ENCODE measurements at regions not wholly inside any gene's neighbourhood (a gene's known extent, or its start where the extent isn't known, plus 50 kb on each side); places are given as distances from the start of the nearest gene placed in this dataset.

DNA sequence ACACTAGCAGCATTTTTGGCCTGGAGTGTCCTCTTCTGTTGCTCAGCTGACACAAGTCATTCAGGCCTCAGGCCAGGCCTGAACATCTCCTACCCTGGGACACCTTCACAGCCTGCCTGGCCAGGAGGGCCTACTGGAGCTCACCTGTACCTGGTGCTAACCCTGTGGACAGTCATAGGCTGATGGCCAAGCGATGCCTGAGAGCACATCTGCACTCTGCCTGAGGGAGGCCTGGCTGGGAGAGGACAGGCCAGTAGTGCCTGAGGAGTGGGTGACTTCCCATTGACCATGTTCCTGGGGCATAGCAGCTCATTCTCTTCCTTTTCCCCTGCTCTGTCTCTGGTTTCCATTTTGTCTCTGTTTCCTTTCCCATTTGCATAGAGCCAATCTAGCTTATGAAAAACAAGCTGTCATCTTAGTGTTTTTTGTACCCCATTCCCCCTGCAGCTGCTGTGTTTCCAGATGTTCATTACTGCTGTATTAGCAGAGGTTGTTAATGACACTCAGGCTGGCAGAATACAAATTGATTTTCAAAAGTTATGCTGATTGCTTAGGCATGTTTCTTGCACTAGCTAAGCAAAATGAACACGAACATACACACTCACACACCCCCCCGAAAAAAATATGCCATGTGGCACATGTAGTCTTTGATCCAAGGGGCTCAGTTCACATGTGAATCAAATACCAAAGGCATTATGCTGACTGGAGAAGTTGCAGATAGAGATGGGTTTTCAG lies 149.7 kb upstream of the HS6ST1 start:
- ChIA-PET POLR2A (no interaction called here), CTCF (interaction anchor here (0.7 to 2.9 kb wide), 12 partner anchors 9 to 265 kb away, joined by 3 to 16 read pairs (median 3); no protein-coding TSS in a partner anchor)
- Histone ChIP-seq H3K4me3 (ENCODE audit: control insufficient read depth in 1 of 7, extremely low read depth in 1 of 7, insufficient read depth in 4 of 7, low read depth in 2 of 7, low read length in 6 of 7) (no peak overlapping the region), H3K9me3 (ENCODE audit: control extremely low read depth in 1 of 5, control insufficient read depth in 4 of 5, insufficient read depth in 2 of 5, low read depth in 1 of 5, low read length in 4 of 5) (peaks cover 2 to 53% (median 43%) of the 10 kb centered on the region in 5 experiments), H3K27me3 (replicated peaks in 2 of 5; ENCODE audit: control insufficient read depth in 4 of 5, insufficient read depth in 5 of 5, low read length in 4 of 5) (no peaks in the 10 kb centered on the region), H3K36me3 (ENCODE audit: control insufficient read depth in 4 of 4, insufficient read depth in 4 of 4, low read length in 3 of 4) (no peaks in the 10 kb centered on the region), H3K27ac (ENCODE audit: insufficient read depth in 1 of 2, low read depth in 1 of 2, low read length in 2 of 2, poor library complexity in 1 of 2, severe bottlenecking in 2 of 2) (no peak overlapping the region), H3K4me1 (ENCODE audit: control extremely low read depth in 1 of 4, control insufficient read depth in 4 of 4, insufficient read depth in 4 of 4, low read length in 3 of 4) (peaks cover 7 to 15% (median 12%) of the 10 kb centered on the region in 4 experiments)
- DNase-seq, result no peak
- 87% methylated on average over 3 of the region's 3 CpGs for WGBS (ENCODE audit: insufficient coverage)

DNA sequence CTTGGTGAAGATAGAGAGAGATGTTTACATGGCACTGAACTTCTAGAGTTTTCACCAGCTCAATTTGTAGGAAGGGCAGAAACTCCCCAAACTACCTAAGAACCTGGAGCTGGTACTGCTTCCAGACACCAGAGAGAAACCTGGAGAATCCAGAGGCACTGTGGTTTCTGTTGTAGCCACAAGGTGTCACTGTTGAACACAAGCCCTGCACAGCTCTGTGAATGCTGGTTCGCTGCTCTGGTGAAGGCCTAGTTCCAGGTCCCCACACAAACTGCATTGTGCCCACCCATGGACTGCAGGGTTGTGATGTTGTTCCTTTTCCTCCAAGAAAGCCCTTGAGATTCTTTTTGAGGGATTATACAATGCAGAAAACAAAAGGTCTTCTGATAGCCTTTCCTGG lies 150.5 kb upstream of the HS6ST1 start:
- WGBS (ENCODE audit: insufficient coverage), result 100% methylated on average over 1 of the region's 1 CpG
- peak in 2 of 3 donors; percentile 56 to 60 for DNase-seq
- no peak overlapping the region for H3K27ac ChIP-seq (ENCODE audit: insufficient read depth in 1 of 2, low read depth in 1 of 2, low read length in 2 of 2, poor library complexity in 1 of 2, severe bottlenecking in 2 of 2)
- CTCF ChIA-PET, result interaction anchor here (0.9 to 2.9 kb wide), 8 partner anchors 10 to 264 kb away, joined by 3 to 16 read pairs (median 4); no protein-coding TSS in a partner anchor
- H3K4me1 ChIP-seq (ENCODE audit: control extremely low read depth in 1 of 4, control insufficient read depth in 4 of 4, insufficient read depth in 4 of 4, low read length in 3 of 4), result peaks cover 8 to 23% (median 21%) of the 10 kb centered on the region in 4 experiments
- no peaks in the 10 kb centered on the region for H3K27me3 ChIP-seq (replicated peaks in 2 of 5; ENCODE audit: control insufficient read depth in 4 of 5, insufficient read depth in 5 of 5, low read length in 4 of 5)
- H3K9me3 ChIP-seq (ENCODE audit: control extremely low read depth in 1 of 5, control insufficient read depth in 4 of 5, insufficient read depth in 2 of 5, low read depth in 1 of 5, low read length in 4 of 5), result peaks cover 2 to 53% (median 43%) of the 10 kb centered on the region in 5 experiments
- POLR2A ChIA-PET, result no interaction called here
- no peaks in the 10 kb centered on the region for H3K36me3 ChIP-seq (ENCODE audit: control insufficient read depth in 4 of 4, insufficient read depth in 4 of 4, low read length in 3 of 4)
- no peak overlapping the region for H3K4me3 ChIP-seq (ENCODE audit: control insufficient read depth in 1 of 7, extremely low read depth in 1 of 7, insufficient read depth in 4 of 7, low read depth in 2 of 7, low read length in 6 of 7)

DNA sequence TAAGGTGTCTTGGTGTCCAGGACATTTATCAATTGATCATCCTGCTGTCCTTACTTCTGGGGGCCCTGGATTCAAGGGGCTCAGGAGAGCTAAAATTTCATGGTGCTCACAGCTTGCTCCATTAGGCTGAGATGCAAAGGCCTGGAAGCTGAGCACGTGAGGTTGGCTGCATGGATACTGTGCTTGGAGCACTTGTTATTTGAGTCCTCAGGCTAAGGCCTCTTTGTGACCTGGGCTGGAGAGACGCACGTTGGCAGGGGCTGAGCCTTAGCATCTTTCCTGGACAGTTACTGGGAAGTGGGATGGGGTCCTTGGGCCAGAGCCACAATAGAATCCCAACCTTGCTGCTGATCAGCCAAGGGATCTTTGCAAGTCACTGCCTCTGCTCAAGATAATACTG lies 151.2 kb upstream of the HS6ST1 start:
- no peaks in the 10 kb centered on the region for H3K27me3 ChIP-seq (replicated peaks in 2 of 5; ENCODE audit: control insufficient read depth in 4 of 5, insufficient read depth in 5 of 5, low read length in 4 of 5)
- DNase-seq, result no peak
- ChIA-PET CTCF (interaction anchor here (1.9 to 2.9 kb wide), 2 partner anchors 10 to 27 kb away, joined by 4 to 16 read pairs; no protein-coding TSS in a partner anchor), POLR2A (no interaction called here)
- peaks cover 9 to 30% (median 27%) of the 10 kb centered on the region in 4 experiments for H3K4me1 ChIP-seq (ENCODE audit: control extremely low read depth in 1 of 4, control insufficient read depth in 4 of 4, insufficient read depth in 4 of 4, low read length in 3 of 4)
- H3K9me3 ChIP-seq (ENCODE audit: control extremely low read depth in 1 of 5, control insufficient read depth in 4 of 5, insufficient read depth in 2 of 5, low read depth in 1 of 5, low read length in 4 of 5), result peaks cover 2 to 51% (median 43%) of the 10 kb centered on the region in 5 experiments
- no peaks in the 10 kb centered on the region for H3K36me3 ChIP-seq (ENCODE audit: control insufficient read depth in 4 of 4, insufficient read depth in 4 of 4, low read length in 3 of 4)
- H3K27ac ChIP-seq (ENCODE audit: insufficient read depth in 1 of 2, low read depth in 1 of 2, low read length in 2 of 2, poor library complexity in 1 of 2, severe bottlenecking in 2 of 2), result no peak overlapping the region
- H3K4me3 ChIP-seq (ENCODE audit: control insufficient read depth in 1 of 7, extremely low read depth in 1 of 7, insufficient read depth in 4 of 7, low read depth in 2 of 7, low read length in 6 of 7), result peak overlapping the region in 1 of 7 experiments; percentile 11
- 97% methylated on average over 3 of the region's 3 CpGs for WGBS (ENCODE audit: insufficient coverage)

DNA sequence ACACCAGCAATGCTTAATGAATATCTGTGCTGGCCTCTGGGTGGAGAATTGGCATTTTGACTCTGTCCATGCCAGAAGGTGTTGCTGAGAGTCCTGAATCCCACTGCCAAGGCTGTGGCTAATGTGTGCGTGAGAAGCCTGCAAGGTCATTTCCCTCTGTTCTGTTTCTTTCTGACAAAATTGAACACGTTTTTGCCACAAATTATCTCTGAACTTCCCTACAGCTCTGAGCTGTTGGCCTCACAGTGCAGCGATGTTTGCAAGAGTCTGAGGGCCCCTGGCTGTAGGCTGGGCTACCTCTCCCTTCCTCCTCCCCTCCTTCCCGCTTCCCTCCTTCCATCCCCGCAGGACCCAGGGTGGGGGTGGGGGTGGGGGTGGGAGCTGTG lies 154.1 kb upstream of the HS6ST1 start:
- H3K9me3 ChIP-seq (ENCODE audit: control extremely low read depth in 1 of 5, control insufficient read depth in 4 of 5, insufficient read depth in 2 of 5, low read depth in 1 of 5, low read length in 4 of 5), result peaks cover 2 to 30% (median 26%) of the 10 kb centered on the region in 5 experiments
- H3K36me3 ChIP-seq (ENCODE audit: control insufficient read depth in 4 of 4, insufficient read depth in 4 of 4, low read length in 3 of 4), result no peaks in the 10 kb centered on the region
- H3K4me1 ChIP-seq (ENCODE audit: control extremely low read depth in 1 of 4, control insufficient read depth in 4 of 4, insufficient read depth in 4 of 4, low read length in 3 of 4), result peaks cover 9 to 50% (median 43%) of the 10 kb centered on the region in 4 experiments
- ChIA-PET POLR2A (interaction anchor here (0.7 to 1.3 kb wide), 3 partner anchors 46 to 1396 kb away, joined by 3 read pairs; no protein-coding TSS in a partner anchor), CTCF (interaction anchor here (0.6 to 2.1 kb wide), 8 partner anchors 16 to 283 kb away, joined by 3 to 6 read pairs (median 4); no protein-coding TSS in a partner anchor)
- peak; percentile 90 to 95 (median 94) for DNase-seq
- H3K4me3 ChIP-seq (ENCODE audit: control insufficient read depth in 1 of 7, extremely low read depth in 1 of 7, insufficient read depth in 4 of 7, low read depth in 2 of 7, low read length in 6 of 7), result peak overlapping the region in 3 of 7 experiments; percentile 19 to 44 (median 35)
- H3K27me3 ChIP-seq (replicated peaks in 2 of 5; ENCODE audit: control insufficient read depth in 4 of 5, insufficient read depth in 5 of 5, low read length in 4 of 5), result no peaks in the 10 kb centered on the region
- peak overlapping the region; percentile 69 to 81 for H3K27ac ChIP-seq (ENCODE audit: insufficient read depth in 1 of 2, low read depth in 1 of 2, low read length in 2 of 2, poor library complexity in 1 of 2, severe bottlenecking in 2 of 2)
- 0% methylated on average over 2 of the region's 5 CpGs for WGBS (ENCODE audit: insufficient coverage)

DNA sequence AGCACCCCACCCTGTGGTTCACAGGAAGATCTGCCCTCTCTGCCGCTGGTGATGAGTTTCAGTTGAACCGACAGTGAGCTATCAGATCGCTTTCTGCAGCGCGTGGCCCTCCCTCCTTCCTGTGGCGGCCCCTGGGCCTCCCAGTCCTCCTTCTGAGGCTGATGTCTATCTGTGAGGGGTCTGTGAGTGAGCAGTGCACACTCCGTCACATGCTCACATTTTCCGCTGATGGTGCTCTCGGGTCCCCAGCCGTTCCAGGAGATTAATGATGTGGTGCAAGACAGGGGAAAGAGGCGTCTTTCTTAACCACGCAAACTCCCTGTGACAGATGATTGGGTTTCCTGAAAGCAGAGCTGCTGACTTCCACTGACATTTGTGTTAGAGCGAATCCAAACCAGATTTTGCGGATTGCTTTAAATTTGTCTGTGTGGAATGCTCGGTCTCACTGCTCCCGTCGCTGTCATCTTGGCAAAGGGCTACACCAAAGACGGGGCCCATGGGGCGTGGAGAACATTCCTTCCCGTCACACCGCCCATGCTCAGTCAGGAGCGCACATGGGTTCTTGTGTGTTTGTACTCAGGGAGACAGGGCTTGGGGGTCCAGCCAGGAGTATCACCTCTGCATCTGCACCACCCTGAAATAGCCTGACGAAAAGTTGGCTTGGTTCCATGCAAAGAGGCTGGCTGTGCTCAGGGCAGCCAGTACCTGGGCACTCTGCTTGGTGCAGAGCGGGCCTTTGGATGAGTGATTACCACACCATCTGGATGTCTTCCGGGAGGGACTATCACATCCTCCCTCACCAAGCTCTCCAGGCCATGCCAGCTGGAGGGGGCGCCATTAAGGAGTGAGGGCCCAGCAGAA lies 154.7 kb upstream of the HS6ST1 start:
- peak overlapping the region in 4 of 7 experiments; percentile 35 to 53 (median 42) for H3K4me3 ChIP-seq (ENCODE audit: control insufficient read depth in 1 of 7, extremely low read depth in 1 of 7, insufficient read depth in 4 of 7, low read depth in 2 of 7, low read length in 6 of 7)
- POLR2A ChIA-PET, result interaction anchor here (0.7 to 1.3 kb wide), 3 partner anchors 46 to 1396 kb away, joined by 3 read pairs; no protein-coding TSS in a partner anchor
- DNase-seq, result peak; percentile 97 to 100 (median 99)

DNA sequence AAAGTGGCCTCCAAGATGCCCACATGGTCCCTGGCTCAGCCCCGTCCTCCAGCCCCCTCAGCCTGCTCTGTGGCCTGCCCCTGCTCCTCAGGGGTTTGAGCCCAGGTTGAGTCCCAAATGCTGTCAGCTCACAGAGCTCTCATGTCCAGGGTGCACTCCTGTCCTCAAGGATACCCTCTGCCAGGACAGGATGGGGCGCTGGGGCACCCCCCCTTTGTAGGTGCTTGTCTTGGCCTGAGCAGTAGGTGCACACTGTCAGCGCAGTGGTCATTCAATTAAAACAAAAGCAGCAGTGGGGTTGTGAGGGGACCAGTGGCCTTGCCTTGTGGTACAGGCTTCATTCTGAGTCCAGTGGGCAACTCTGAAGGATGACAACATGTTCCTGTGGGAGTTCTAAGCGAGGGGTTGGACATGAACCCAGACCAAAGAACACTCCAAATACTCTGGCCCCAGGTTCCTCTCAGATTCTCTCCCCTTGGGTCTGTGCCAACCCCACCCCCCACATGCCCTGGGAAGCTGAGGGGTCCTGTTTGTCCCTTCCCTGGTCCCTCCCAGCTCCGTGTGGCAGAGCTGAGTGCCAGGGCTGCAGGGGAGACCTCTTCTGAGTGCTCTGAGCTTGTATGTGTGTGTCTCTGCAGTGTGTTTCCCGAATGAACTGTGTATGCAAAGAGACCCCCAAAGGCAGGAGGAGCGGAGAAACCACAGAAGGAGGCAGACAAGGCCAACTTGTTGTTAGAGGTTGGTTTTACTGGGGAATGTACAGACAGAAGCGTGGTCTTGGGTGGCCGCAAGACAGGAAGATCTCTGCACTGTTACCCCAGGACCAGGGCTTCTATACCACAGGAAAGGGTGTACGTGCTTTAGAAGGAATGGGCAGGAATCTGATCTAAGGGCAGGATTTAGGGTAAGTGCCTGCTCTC lies 155.6 kb upstream of the HS6ST1 start:
- Histone ChIP-seq H3K36me3 (ENCODE audit: control insufficient read depth in 4 of 4, insufficient read depth in 4 of 4, low read length in 3 of 4) (no peaks in the 10 kb centered on the region), H3K9me3 (ENCODE audit: control extremely low read depth in 1 of 5, control insufficient read depth in 4 of 5, insufficient read depth in 2 of 5, low read depth in 1 of 5, low read length in 4 of 5) (peaks cover 2 to 16% (median 13%) of the 10 kb centered on the region in 5 experiments), H3K4me3 (ENCODE audit: control insufficient read depth in 1 of 7, extremely low read depth in 1 of 7, insufficient read depth in 4 of 7, low read depth in 2 of 7, low read length in 6 of 7) (peak overlapping the region in 3 of 7 experiments; percentile 29 to 39 (median 35)), H3K27me3 (replicated peaks in 2 of 5; ENCODE audit: control insufficient read depth in 4 of 5, insufficient read depth in 5 of 5, low read length in 4 of 5) (no peaks in the 10 kb centered on the region), H3K27ac (ENCODE audit: insufficient read depth in 1 of 2, low read depth in 1 of 2, low read length in 2 of 2, poor library complexity in 1 of 2, severe bottlenecking in 2 of 2) (no peak overlapping the region), H3K4me1 (ENCODE audit: control extremely low read depth in 1 of 4, control insufficient read depth in 4 of 4, insufficient read depth in 4 of 4, low read length in 3 of 4) (peaks cover 9 to 53% (median 45%) of the 10 kb centered on the region in 4 experiments)
- CTCF ChIA-PET, result interaction anchor here (1.5 kb wide), 1 partner anchor 44 kb away, joined by 5 read pairs; no protein-coding TSS in a partner anchor
- DNase-seq, result peak; percentile 32 to 79 (median 73)
- WGBS (ENCODE audit: insufficient coverage), result 36% methylated on average over 8 of the region's 10 CpGs
- POLR2A ChIA-PET, result no interaction called here

More for the DNA sequence above, 154.7 kb upstream of the HS6ST1 start:
- 6% methylated on average over 15 of the region's 26 CpGs for WGBS (ENCODE audit: insufficient coverage)
- H3K27me3 ChIP-seq (replicated peaks in 2 of 5; ENCODE audit: control insufficient read depth in 4 of 5, insufficient read depth in 5 of 5, low read length in 4 of 5), result no peaks in the 10 kb centered on the region
- peak overlapping the region in 1 of 2 experiments; percentile 81 for H3K27ac ChIP-seq (ENCODE audit: insufficient read depth in 1 of 2, low read depth in 1 of 2, low read length in 2 of 2, poor library complexity in 1 of 2, severe bottlenecking in 2 of 2)
- H3K9me3 ChIP-seq (ENCODE audit: control extremely low read depth in 1 of 5, control insufficient read depth in 4 of 5, insufficient read depth in 2 of 5, low read depth in 1 of 5, low read length in 4 of 5), result peaks cover 2 to 25% (median 20%) of the 10 kb centered on the region in 5 experiments
- CTCF ChIA-PET, result interaction anchor here (0.6 to 2.1 kb wide), 8 partner anchors 16 to 283 kb away, joined by 3 to 6 read pairs (median 4); no protein-coding TSS in a partner anchor
- peaks cover 9 to 50% (median 43%) of the 10 kb centered on the region in 4 experiments for H3K4me1 ChIP-seq (ENCODE audit: control extremely low read depth in 1 of 4, control insufficient read depth in 4 of 4, insufficient read depth in 4 of 4, low read length in 3 of 4)
- H3K36me3 ChIP-seq (ENCODE audit: control insufficient read depth in 4 of 4, insufficient read depth in 4 of 4, low read length in 3 of 4), result no peaks in the 10 kb centered on the region
